ENCODE measurements at regions not wholly inside any gene's neighbourhood (a gene's known extent, or its start where the extent isn't known, plus 50 kb on each side); places are given as distances from the start of the nearest gene placed in this dataset.

DNA sequence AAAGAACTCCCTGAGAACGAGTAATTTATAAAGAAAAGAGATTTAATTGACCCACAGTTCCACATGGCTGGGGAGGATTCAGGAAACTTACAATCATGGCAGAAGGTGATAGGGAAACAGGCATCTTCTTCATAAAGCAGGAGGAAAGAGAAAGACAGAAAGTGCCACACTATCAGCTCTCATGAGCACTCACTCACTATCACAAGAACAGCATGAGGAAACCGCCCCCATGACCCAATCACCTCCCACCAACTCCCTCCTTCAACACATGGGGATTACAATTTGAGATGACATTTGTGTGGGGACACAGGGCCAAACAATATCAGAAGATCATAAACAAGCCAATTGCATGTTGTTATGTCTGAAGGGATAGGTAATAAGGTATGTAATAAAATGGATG, 935.9 kb upstream of the COX7C start:
- ATAC-seq (no peak), DNase-seq (no peak)
- H3K36me3 Mint-ChIP-seq = no peaks in the 10 kb centered on the region
- no peak overlapping the region for H3K27ac Mint-ChIP-seq
- no peak overlapping the region for H3K4me3 Mint-ChIP-seq
- H3K27me3 Mint-ChIP-seq = no peaks in the 10 kb centered on the region
- H3K9me3 Mint-ChIP-seq (ENCODE audit: low read depth) = peaks cover 2% of the 10 kb centered on the region
- no peaks in the 10 kb centered on the region for H3K4me1 Mint-ChIP-seq
- CTCF ChIA-PET = no interaction called here

DNA sequence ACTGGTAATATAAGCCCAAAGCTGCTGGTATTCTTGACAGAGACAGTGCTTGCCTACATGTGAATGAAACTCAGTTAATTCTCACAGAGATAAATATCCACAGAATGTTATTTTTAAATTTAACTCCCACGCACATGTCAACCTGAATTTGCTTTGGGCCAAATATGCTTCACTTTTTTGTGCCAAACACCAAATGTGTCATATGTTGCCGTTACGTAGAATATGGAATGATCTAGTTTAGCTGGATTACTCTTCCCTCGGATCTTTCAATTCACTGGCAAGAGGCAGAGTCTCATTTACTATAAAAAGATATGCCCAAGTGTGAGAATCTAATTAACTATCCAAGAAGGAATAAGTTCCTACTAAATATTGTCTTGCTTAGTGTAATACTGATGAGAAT, 933.4 kb upstream of the COX7C start:
- Mint-ChIP-seq H3K9me3 (ENCODE audit: low read depth) (peaks cover 2% of the 10 kb centered on the region), H3K27ac (no peak overlapping the region), H3K4me1 (no peaks in the 10 kb centered on the region), H3K36me3 (no peaks in the 10 kb centered on the region), H3K27me3 (no peaks in the 10 kb centered on the region), H3K4me3 (no peak overlapping the region)
- ATAC-seq = no peak
- CTCF ChIA-PET = no interaction called here
- no peak for DNase-seq

DNA sequence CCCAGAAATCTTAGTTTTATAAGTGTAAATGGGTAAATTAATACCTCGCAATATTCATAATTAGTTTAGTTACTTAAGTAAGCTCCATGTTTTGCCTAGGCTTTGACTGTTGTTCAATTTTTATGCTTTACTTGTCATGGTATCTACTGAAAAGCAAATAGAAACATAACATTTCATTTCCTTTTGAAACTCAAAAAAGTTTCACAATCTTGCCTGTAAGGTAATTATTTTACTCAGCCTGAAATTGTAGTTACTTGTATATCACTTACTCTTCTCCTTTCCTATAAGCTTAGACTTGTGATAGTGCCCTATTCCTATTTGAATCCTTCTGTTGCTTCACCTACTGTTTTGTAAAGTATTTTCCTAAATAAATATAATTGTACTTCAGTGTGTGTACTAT, 914.4 kb upstream of the COX7C start:
- Mint-ChIP-seq H3K27me3 (no peaks in the 10 kb centered on the region), H3K4me1 (no peaks in the 10 kb centered on the region), H3K9me3 (ENCODE audit: low read depth) (peaks cover 4% of the 10 kb centered on the region), H3K27ac (no peak overlapping the region), H3K36me3 (no peaks in the 10 kb centered on the region), H3K4me3 (no peak overlapping the region)
- ATAC-seq = no peak
- CTCF ChIA-PET = no interaction called here
- no peak for DNase-seq

DNA sequence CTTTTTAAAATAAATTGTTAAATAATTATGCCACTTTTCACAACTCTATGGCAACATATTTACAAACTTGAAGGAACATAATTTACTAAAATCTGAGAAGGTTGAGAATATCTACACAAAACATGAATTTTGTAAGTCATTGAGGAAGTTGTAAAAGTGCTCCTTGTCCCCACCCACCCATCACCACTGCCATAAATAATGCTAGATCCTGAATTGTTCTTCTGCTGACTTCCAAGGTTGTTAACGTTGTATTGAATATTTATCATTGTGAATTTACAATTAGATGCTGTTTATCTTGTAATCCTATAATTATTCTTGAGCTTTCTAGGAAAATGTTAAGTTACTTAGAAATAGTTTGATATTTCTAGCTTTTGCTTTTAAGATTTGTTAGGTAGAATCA, 908.0 kb upstream of the COX7C start:
- Mint-ChIP-seq H3K4me1 (no peaks in the 10 kb centered on the region), H3K36me3 (no peaks in the 10 kb centered on the region), H3K27ac (no peak overlapping the region), H3K27me3 (no peaks in the 10 kb centered on the region), H3K9me3 (ENCODE audit: low read depth) (peaks cover 4% of the 10 kb centered on the region), H3K4me3 (no peak overlapping the region)
- CTCF ChIA-PET = no interaction called here
- DNase-seq (no peak), ATAC-seq (no peak)

DNA sequence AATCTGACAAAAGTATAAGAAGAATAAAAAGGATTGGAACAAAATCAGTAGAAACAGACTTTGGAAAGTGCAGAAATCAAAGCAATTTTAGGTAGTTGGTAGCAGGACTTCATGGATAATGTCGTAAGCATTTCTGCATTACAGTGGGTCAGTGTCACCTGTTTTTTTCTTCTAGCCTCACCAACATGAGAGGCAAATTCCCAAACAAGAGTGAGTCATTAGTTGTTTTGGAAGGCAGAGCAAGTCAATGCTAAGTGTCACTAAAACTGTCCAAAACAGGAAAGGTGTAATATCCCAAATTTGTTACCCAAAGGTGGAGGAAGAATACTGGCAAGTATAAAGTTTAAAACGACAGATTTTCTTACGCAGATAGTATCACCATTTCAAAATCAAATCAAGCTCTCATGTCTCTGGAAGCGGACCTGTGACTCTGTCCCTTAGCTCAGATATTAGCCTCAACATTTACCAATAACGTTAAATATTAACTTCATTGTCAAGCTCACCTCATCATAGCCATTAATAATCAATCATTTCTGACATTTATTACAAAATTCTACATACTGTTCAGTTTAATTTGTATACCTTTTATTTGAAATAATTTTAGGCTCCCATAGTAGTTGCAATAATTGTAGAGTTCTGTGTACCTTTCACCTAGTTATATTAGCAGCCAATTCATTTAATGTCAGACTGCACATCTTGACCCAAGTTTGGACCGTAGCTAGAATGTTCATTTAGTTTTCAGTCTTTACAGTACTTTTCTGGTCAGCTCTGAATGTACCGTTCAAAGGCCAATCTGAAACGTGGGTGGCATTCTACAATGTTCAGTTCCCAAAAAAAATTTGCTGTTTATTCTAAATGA, 901.2 kb upstream of the COX7C start:
- H3K4me3 Mint-ChIP-seq = no peak overlapping the region
- no peak for ATAC-seq

DNA sequence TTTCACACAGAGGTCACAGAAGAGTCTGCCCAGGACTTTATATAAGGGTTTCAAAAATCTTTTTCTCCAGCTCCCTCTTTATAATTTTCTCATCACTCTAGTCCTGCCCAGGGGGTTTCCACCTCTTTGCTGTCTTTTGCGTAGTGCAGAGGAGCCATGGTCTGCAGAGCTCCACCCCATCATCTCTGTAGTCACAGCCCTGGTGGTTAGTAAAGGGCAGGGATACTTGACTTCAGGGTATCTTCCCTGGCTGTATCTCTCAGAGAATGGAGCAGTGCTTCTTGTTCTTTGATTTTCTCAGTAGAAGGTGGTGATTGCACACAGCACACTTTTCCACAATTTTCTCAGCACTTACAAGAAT, 900.6 kb upstream of the COX7C start:
- CTCF ChIA-PET = no interaction called here
- H3K4me3 Mint-ChIP-seq = no peak overlapping the region
- no peaks in the 10 kb centered on the region for H3K36me3 Mint-ChIP-seq
- H3K4me1 Mint-ChIP-seq = no peaks in the 10 kb centered on the region
- ATAC-seq (no peak), DNase-seq (no peak)
- H3K9me3 Mint-ChIP-seq (ENCODE audit: low read depth) = peaks cover 4% of the 10 kb centered on the region
- H3K27ac Mint-ChIP-seq = no peak overlapping the region
- no peaks in the 10 kb centered on the region for H3K27me3 Mint-ChIP-seq

More for the DNA sequence above, 901.2 kb upstream of the COX7C start:
- H3K27ac Mint-ChIP-seq = no peak overlapping the region
- H3K4me1 Mint-ChIP-seq = no peaks in the 10 kb centered on the region
- no peaks in the 10 kb centered on the region for H3K36me3 Mint-ChIP-seq
- peaks cover 2% of the 10 kb centered on the region for H3K9me3 Mint-ChIP-seq (ENCODE audit: low read depth)
- no peaks in the 10 kb centered on the region for H3K27me3 Mint-ChIP-seq
- CTCF ChIA-PET = no interaction called here
- no peak for DNase-seq

DNA sequence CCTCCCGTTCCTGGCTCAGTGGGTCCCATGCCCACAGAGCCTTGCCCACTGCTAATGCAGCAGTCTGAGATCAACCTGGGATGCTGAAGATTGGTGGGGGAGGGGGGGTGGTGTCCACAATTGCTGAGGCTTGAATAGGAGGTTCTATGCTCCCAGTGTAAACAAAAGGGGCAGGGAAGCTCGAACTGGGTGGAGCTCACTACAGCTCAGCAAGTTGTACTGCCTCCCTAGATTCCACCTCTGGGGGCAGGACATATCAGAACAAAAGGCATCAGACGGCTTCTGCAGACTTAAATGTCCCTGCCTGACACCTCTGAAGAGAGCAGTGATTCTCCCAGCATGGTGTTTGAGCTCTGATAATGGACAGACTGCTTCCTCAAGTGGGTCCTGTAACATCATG, 885.6 kb upstream of the COX7C start:
- Mint-ChIP-seq H3K4me3 (no peak overlapping the region), H3K4me1 (no peaks in the 10 kb centered on the region), H3K36me3 (no peaks in the 10 kb centered on the region), H3K27me3 (no peaks in the 10 kb centered on the region), H3K27ac (no peak overlapping the region), H3K9me3 (ENCODE audit: low read depth) (no peaks in the 10 kb centered on the region)
- ATAC-seq (no peak), DNase-seq (no peak)
- CTCF ChIA-PET = no interaction called here

DNA sequence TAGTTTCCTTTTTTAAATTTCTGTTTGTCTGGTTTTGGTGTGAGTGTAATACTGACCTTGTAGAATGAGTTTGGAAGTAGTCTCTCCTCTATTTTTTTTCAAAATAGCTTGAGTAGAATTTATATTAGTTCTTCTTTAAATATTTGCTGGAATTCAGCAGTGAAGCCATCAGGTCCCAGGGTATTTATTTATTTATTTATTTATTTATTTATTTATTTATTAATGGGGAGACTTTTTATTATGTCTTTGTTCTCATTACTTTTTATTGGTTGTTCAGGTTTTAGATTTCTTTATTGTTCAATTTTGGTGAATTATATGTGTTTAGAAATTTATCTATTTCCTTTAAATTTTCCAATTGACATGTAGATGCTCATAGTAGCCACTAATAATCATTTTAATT, 875.8 kb upstream of the COX7C start:
- no peak overlapping the region for H3K27ac Mint-ChIP-seq
- H3K4me3 Mint-ChIP-seq = no peak overlapping the region
- H3K27me3 Mint-ChIP-seq = no peaks in the 10 kb centered on the region
- no peak for ATAC-seq
- DNase-seq = no peak
- CTCF ChIA-PET = no interaction called here
- no peaks in the 10 kb centered on the region for H3K9me3 Mint-ChIP-seq (ENCODE audit: low read depth)
- no peaks in the 10 kb centered on the region for H3K4me1 Mint-ChIP-seq
- H3K36me3 Mint-ChIP-seq = no peaks in the 10 kb centered on the region

DNA sequence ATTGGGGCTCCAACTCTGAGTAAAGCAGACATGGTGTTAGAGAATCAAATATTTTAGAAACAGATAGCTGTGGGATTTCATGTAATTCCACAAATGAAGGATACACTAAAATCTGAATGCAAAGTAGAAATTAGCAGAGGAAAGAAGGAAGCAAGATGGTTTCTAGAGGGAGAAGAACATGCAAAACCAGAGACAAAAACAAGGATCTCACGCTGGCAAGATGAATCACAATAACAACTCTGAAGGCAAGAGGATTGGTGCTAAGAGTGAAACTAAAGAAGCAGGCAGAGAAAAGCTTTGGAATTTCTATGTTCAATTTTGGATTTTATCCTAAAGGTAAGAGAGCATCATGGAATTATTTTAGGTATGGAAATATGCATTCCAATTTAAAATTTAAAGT, 857.2 kb upstream of the COX7C start:
- no peak for DNase-seq
- peaks cover 6% of the 10 kb centered on the region for H3K9me3 Mint-ChIP-seq (ENCODE audit: low read depth)
- CTCF ChIA-PET = no interaction called here
- H3K4me1 Mint-ChIP-seq = no peaks in the 10 kb centered on the region
- ATAC-seq = no peak
- no peaks in the 10 kb centered on the region for H3K36me3 Mint-ChIP-seq
- H3K4me3 Mint-ChIP-seq = no peak overlapping the region
- H3K27ac Mint-ChIP-seq = no peak overlapping the region
- H3K27me3 Mint-ChIP-seq = no peaks in the 10 kb centered on the region

DNA sequence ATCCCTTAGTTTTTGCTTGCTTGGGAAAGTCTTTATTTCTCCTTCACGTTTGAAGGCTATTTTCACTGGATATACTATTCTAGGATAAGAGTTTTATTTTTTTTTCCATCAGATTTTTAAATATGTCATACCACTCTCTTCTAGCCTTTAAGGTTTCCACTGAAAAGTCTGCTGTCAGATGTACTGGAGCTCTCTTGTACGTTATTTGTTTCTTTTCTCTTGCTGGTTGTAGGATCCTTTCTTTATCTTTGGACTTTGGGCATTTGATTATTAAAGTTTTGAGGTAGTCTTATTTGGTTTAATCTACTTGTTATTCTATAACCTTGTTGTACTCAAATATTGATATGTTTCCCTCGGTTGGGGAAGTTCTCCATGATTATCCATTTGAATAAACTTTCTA, 848.4 kb upstream of the COX7C start:
- no peak overlapping the region for H3K4me3 Mint-ChIP-seq
- DNase-seq = no peak
- H3K4me1 Mint-ChIP-seq = no peaks in the 10 kb centered on the region
- ATAC-seq = no peak
- no peak overlapping the region for H3K27ac Mint-ChIP-seq
- CTCF ChIA-PET = no interaction called here
- H3K9me3 Mint-ChIP-seq (ENCODE audit: low read depth) = peaks cover 12% of the 10 kb centered on the region
- no peaks in the 10 kb centered on the region for H3K27me3 Mint-ChIP-seq
- no peaks in the 10 kb centered on the region for H3K36me3 Mint-ChIP-seq

DNA sequence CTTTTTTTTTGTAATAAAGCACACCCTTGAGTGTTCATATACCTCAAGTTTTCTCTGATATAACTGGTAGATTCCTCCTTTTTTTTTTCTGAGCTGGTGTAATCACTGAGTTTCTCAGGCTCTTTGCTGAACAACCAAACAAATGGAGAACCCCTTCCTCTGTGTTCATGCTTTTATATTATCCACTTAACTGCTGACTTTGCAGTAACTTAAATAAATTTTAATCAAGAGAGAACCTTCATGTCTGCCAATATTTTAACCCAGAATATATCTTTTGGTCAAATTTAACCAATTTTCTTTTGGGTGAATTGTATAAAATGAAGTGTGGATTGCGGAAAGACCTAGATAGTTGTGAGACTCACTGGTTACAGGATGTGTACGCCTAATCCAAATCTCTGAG, 833.0 kb upstream of the COX7C start:
- CTCF ChIA-PET = no interaction called here
- Mint-ChIP-seq H3K4me1 (no peaks in the 10 kb centered on the region), H3K4me3 (no peak overlapping the region), H3K27me3 (no peaks in the 10 kb centered on the region), H3K9me3 (ENCODE audit: low read depth) (no peaks in the 10 kb centered on the region), H3K36me3 (no peaks in the 10 kb centered on the region), H3K27ac (no peak overlapping the region)
- no peak for DNase-seq
- ATAC-seq = no peak

DNA sequence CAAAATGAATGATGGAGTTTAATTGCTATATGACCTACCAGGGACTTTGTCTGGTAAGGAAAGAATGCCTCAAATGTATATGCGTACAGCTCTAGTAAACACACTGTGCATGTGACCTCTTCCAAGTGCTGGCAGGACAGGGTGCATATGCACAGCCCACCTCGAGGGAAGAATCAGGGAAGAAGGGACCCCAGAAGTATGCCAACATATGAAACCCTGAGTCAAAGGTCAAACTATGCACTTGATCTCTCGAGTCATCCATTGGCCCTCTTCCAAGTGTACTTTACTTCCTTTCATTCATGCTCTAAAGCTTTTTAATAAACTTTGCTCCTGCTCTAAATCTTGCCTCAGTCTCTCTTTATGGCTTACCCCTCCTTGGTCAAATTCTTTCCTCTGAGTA, 804.6 kb upstream of the COX7C start:
- H3K9me3 Mint-ChIP-seq (ENCODE audit: low read depth) = peaks cover under 1% of the 10 kb centered on the region
- H3K4me1 Mint-ChIP-seq = no peaks in the 10 kb centered on the region
- CTCF ChIA-PET = no interaction called here
- no peak overlapping the region for H3K27ac Mint-ChIP-seq
- no peaks in the 10 kb centered on the region for H3K36me3 Mint-ChIP-seq
- H3K4me3 Mint-ChIP-seq = no peak overlapping the region
- ATAC-seq (no peak), DNase-seq (no peak)
- no peaks in the 10 kb centered on the region for H3K27me3 Mint-ChIP-seq

DNA sequence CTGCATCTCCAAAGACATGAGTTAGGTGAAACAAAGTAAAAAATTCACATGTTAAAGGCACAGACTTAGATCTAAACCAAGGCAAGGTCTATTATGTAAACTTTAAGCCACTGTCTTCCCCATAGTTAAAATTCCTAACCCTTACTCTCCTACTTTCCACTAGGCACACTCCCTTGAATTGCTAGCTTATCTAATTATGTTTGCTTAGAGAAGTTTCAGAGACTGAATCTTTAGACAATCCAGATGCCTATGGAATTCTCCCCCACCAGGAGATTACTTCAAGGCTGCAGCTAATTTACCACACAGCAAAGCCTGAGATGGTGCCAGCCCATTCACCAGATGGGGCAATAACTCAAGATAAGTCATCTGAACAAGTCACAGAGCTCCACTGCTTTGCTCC, 803.1 kb upstream of the COX7C start:
- no peak overlapping the region for H3K4me3 Mint-ChIP-seq
- CTCF ChIA-PET = no interaction called here
- H3K36me3 Mint-ChIP-seq = no peaks in the 10 kb centered on the region
- H3K9me3 Mint-ChIP-seq (ENCODE audit: low read depth) = no peaks in the 10 kb centered on the region
- H3K27me3 Mint-ChIP-seq = no peaks in the 10 kb centered on the region
- DNase-seq (no peak), ATAC-seq (no peak)
- H3K4me1 Mint-ChIP-seq = no peaks in the 10 kb centered on the region
- H3K27ac Mint-ChIP-seq = no peak overlapping the region

DNA sequence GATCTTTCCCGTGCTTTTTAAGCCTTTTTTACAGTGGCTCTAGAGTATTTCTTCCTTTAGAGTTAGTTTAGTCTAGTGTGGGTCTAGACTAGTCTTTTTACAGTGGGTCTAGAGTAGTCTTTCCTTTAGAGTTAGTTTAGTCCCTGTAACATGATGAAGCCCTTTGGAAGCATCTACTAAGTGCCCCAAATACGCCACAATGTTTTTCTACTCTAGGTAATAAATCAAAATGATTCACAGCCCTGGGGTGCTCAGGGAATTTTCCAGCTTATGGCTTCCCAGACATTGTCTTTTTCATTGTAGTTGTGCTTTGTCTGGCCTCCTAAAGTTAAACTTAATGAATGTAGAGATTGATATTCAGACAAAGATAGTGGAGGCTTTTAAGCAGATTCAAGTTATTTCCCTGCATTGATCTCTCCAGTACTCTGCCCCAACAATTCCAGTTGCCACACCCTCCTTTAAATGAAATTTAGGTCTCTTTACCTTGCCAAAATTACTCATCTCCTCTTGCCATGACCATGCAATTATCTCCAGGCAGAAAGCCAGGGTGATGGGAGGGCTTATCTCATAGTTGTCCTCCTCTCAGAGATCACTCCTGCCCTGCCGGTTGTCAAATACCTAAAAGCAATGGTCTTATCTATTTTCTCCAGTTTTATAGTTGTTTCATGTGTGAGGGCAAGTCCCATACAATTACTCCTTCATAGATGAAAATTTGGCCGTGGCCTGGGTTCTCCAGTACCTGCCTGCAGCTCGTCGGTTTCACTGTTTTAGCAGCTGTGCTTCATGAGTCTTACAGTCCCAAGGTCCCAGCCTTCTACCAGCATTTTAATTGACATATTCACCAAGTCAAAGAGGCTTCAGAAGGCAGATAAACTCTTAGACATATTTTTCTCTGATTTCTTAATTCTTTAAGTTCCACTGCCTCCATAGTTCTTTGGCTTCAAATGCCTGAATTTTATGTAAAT, 794.0 kb upstream of the COX7C start:
- Mint-ChIP-seq H3K4me1 (no peaks in the 10 kb centered on the region), H3K9me3 (ENCODE audit: low read depth) (peaks cover 3% of the 10 kb centered on the region)
- ATAC-seq = no peak

More for the DNA sequence above, 794.0 kb upstream of the COX7C start:
- Mint-ChIP-seq H3K36me3 (no peaks in the 10 kb centered on the region), H3K27ac (no peak overlapping the region), H3K4me3 (no peak overlapping the region), H3K27me3 (no peaks in the 10 kb centered on the region)
- DNase-seq = no peak
- CTCF ChIA-PET = no interaction called here
